ENCODE measurements at regions not wholly inside any gene's neighbourhood (a gene's known extent, or its start where the extent isn't known, plus 50 kb on each side); places are given as distances from the start of the nearest gene placed in this dataset.

DNA sequence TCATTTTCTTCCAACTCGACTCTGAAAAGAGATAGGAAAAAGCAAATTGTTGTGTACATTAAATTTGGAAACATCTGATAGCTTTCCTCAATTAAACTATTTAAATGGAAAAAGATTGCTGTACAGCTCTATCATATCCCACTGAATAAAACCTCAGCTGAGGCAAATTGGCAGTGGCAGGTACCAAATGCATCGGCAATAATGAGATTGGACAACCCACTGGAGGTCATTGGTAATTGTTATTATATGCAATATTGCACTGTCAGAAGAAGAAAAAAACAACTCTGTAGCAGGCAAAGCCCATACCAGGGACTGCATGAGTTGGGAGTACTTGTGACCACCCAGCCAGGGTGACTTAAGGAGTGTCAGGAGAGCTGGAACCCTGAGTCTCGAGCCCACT lies 291.6 kb upstream of the SKOR2 start:
- no peak for DNase-seq (ENCODE audit: low read depth)

DNA sequence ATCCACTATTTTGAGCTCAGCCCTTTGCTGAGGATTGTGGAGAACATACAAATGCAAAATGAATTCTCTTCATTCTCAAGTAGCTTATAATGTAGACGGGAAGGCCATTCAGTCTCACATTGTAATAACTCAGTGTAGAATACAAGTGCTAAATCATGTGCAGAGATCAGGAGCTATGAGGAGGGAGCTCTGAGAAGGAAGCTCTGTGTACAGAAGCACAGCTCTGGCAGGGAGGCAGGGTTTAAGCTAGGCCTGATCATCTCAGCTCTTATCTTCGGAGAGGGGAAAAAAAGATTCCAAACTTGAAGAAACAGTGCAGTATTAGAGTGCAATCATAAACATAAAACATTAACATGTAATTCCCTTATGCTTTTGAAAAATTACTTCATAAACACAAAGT lies 291.1 kb upstream of the SKOR2 start:
- DNase-seq (ENCODE audit: low read depth): no peak

DNA sequence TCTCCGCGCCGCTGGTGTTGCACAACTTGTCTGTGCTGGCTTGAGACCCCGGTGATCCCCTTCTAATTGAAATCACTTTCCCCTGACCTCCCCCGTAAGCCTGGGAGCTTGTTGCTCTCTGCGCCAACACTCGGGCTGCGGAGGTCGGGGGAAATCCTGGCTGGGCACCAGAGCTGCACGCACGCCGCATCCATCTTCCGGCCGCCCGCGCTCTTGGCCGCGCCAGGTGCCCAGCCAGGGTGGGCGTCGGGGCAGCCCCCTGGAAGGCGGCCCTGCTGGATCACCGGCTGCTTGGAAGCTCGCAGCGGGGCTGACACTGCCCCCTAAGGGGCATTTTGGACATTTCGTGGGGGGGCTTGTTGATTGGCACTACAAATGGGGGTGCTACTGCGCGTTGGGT lies 280.3 kb upstream of the SKOR2 start:
- no peak for DNase-seq (ENCODE audit: low read depth)

GRCh38 chr18:47530695-47531094 lies 279.2 kb upstream of the SKOR2 start:
- DNase-seq (ENCODE audit: low read depth): no peak

- no peak for DNase-seq (ENCODE audit: low read depth)
These were observed 276.9 kb upstream of the SKOR2 start for GRCh38 chr18:47528343-47528742.

DNA sequence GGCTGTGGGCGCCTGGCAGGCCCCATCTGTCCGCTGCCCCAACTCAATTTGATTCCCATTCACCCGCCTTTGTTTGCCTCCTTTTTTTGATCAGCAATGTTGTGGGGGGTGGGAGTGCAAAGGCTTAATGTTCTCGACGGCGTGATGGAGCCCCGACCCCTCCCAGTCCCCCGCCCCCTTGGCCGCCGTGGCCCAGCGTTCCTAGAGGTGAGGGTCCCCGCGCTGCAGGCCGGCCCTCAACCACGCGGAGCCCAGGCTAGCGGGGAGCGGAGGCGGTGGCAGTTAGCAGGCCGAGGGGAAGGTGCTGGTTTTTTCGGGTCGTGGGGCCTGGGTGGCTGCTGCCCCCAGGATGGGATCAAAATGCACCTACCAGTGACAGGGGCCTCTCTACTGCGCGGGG lies 274.7 kb upstream of the SKOR2 start:
- no peak for DNase-seq (ENCODE audit: low read depth)

DNA sequence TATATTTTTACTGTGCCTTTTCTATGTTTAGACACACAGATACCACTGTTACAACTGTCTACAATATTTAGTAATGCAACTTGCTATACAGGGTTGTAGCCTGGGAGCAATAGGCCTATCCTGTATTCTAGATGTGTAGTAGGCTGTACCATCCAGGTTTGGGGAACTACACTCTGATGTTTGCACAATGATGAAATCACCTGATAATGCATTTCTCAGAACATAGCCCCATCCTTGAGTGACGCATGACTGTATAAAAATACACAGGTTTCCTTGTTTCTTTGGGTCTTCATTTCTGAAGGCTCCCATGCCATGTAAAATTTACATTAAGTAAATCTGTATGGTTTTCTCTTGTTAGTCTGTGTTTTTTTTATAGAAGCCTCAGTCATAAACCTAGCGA lies 270.9 kb upstream of the SKOR2 start:
- no peak for DNase-seq (ENCODE audit: low read depth)

DNA sequence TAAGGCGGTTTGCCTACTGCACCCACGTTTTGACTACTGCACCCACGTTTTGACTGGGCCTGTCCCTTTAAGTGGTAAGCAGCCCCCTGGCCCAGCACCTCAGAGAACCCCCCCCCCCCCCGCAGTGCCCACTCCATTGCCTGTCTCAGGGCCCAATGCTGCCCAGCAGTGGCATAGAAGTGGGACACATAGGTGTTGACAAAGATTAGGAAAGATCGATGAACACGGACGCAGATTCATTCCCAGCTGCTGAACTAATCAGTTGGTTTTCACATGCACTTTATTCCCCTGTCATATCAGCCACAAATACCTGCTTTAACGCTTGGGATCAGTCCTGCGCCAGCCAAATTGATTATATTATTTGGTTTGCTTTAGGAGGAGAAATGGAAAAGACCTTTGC lies 268.8 kb upstream of the SKOR2 start:
- no peak for DNase-seq (ENCODE audit: low read depth)

GRCh38 chr18:47519706-47520105 lies 268.2 kb upstream of the SKOR2 start:
- no peak for DNase-seq (ENCODE audit: low read depth)

DNA sequence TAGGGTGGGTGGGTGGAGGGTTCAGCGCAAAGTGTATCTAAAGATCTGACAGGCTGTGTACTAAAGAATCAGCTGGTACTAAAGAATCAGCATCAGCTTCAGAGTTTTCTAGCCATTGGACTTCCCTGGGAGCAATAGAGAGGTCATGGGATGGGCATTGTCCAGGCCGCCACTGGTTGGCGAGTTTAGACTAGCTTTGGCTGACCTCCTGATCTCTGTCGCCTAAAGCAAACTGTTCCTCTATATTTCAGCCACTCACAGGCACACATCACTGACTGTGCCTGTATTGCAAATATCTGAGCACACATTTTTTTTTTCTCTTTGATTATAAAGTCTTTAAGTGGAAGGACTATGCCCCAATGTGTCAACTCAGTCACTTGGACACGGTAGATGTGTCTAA lies 267.8 kb upstream of the SKOR2 start:
- no peak for DNase-seq (ENCODE audit: low read depth)

- DNase-seq (ENCODE audit: low read depth): no peak
These were observed 262.2 kb upstream of the SKOR2 start for GRCh38 chr18:47513614-47514013.

- DNase-seq (ENCODE audit: low read depth): no peak
These were observed 261.4 kb upstream of the SKOR2 start for GRCh38 chr18:47512726-47513435.

GRCh38 chr18:47512056-47512455 lies 260.6 kb upstream of the SKOR2 start:
- no peak for DNase-seq (ENCODE audit: low read depth)

GRCh38 chr18:47510831-47511230 lies 259.4 kb upstream of the SKOR2 start:
- no peak for DNase-seq (ENCODE audit: low read depth)

GRCh38 chr18:47507651-47508050 lies 256.2 kb upstream of the SKOR2 start:
- no peak for DNase-seq (ENCODE audit: low read depth)

GRCh38 chr18:47506897-47507296 lies 255.4 kb upstream of the SKOR2 start:
- DNase-seq (ENCODE audit: low read depth): no peak

GRCh38 chr18:47501946-47502345 lies 250.5 kb upstream of the SKOR2 start:
- no peak for DNase-seq (ENCODE audit: low read depth)

DNA sequence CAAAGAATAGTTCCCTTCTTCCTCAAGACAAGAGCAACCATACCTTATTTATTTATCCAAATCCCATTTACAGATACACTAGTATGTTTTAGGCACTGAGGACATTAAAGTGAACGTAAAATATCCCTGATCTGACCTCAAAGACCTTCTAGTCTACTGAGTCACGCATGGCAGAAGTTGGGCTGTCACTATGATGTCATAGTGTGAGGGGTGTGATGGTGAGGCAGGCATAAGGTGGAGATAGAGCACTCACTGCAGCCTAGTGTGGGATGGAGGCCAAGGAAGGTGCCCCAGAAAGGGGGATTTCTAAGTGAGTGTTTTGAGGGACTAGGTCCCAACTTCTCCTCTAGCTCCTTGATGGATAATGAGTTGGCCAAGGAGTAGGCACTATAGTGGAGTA lies 249.5 kb upstream of the SKOR2 start:
- no peak for DNase-seq (ENCODE audit: low read depth)

- no peak for DNase-seq (ENCODE audit: low read depth)
These were observed 241.2 kb upstream of the SKOR2 start for GRCh38 chr18:47492691-47493090.

DNA sequence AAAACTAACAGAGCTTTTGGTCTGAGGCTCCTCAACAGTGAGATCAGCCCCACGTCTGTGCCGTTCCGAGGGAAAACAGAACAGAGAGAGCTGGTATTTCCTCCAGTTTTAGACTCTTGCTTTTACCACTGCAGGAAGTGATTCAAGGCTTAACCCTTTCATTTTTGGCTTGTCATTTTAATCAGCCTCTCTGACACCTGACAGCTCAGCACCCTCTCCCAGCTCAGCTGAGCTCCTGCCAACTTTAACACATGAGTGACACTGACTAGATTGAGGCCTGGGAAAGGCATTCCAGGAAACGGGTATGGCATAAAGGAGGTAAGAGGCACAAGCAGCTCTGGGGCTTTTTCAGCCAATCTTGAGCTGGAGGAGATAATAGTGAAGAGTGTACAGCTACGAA lies 239.4 kb upstream of the SKOR2 start:
- DNase-seq (ENCODE audit: low read depth): no peak

DNA sequence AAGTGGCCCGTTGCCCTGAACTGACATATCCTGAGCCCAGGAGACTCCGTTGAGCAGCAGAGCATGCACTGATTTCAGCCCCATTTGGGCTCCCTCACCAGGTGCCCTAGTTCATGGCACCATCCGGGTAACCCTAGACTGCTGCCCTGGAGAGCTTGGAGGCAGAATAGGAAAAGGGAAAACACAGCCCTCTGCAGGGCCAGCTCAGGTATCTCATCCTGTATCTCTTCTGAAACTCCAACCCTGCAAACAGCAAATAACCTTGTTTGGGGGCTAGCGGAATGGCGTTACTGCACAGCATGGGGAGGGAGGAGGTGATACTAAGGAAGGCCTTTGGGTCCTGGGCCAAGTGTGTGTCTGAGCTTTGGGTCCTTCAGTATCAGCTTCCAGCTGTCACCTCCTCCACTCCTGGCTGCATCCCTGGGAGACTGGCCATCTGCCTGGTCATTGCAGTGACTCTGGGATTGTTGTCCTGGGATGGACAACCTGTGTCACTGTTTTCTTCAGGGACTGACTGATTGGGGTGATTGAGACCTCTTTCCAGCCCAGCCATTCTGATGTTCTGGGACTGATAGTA lies 233.8 kb upstream of the SKOR2 start:
- no peak for DNase-seq (ENCODE audit: low read depth)

- DNase-seq (ENCODE audit: low read depth): no peak
These were observed 232.6 kb upstream of the SKOR2 start for GRCh38 chr18:47484068-47484467.

DNA sequence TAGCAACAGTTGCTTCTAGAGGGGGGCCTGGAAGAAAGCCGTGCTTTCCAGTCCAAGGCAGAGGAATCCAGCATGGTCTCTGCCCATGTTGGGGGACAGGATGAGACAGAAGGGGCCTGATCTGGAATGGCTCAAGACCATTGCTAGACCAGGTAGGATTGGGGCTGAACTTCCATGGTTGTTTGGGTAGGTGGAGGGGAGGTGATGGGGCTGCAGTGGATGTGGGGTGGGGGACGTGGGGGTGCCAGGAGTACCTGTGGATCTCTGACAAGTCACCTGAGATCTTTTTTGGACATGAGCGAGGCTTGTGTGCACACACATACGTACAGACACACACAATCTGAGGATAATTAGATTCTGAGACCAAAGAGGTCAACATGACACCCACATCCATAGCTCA lies 228.7 kb upstream of the SKOR2 start:
- no peak for DNase-seq (ENCODE audit: low read depth)

- DNase-seq (ENCODE audit: low read depth): no peak
These were observed 220.3 kb upstream of the SKOR2 start for GRCh38 chr18:47471784-47472183.

Measured in GM04503 (cell line).